ENCODE measurements at regions not wholly inside any gene's neighbourhood (a gene's known extent, or its start where the extent isn't known, plus 50 kb on each side); places are given as distances from the start of the nearest gene placed in this dataset.

GRCh38 chr13:90742381-90742780 lies 605.1 kb upstream of the MIR17HG start:
- TF ChIP-seq CTCF (IDR thresholded peaks at IDR 0.05) (no peak), POLR2AphosphoS5 (IDR thresholded peaks at IDR 0.05) (no peak)

Measured in prostate gland (tissue), 2 donors.